Mammary epithelial cell (primary cell): ENCODE measurements at regions not wholly inside any gene's neighbourhood (a gene's known extent, or its start where the extent isn't known, plus 50 kb on each side); places are given as distances from the start of the nearest gene placed in this dataset.

Experiments
- EZH2 ChIP-seq: IDR thresholded peaks from 2 replicates; pipeline ENCODE4 v1.6.1; 2012; ENCODE audit warnings: low read length, inconsistent platforms, borderline replicate concordance
- TF ChIP-seq, protein P1 (sequence below), 2 donors: IDR thresholded peaks in 1 of 2; conservative IDR thresholded peaks in 1 of 2; 2 replicates each; pipeline ENCODE4 v1.5.1; 2011 to 2012; ENCODE audit warnings: inconsistent platforms in 2 of 2, low read length in 2 of 2, mild to moderate bottlenecking in 2 of 2, control low read depth in 1 of 2, low read depth in 1 of 2; ENCODE audit not compliant: insufficient read depth in 1 of 2; ENCODE audit errors: extremely low read depth in 1 of 2

DNA sequence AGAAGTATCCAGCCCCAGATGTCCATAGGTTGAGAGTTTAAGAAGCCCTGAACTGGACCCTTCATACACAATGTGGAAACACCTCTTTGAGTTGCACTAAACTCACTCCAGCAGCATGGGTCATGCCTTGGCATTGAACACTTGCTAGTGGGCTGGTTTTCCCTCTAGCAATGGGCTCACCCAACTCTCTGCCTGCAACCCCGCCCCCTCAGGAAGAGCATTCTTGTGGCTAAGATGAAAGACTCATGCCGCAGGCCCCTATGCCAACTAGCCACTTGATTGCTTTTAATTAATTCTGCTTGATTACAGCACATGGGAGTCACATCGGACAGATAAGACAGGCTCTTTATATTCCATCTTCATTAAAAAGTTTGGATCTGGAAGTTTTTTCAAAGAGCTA is 136.5 kb upstream of the GJB5 start:
- no peak for TF ChIP-seq EZH2
- TF ChIP-seq, protein P1, sequence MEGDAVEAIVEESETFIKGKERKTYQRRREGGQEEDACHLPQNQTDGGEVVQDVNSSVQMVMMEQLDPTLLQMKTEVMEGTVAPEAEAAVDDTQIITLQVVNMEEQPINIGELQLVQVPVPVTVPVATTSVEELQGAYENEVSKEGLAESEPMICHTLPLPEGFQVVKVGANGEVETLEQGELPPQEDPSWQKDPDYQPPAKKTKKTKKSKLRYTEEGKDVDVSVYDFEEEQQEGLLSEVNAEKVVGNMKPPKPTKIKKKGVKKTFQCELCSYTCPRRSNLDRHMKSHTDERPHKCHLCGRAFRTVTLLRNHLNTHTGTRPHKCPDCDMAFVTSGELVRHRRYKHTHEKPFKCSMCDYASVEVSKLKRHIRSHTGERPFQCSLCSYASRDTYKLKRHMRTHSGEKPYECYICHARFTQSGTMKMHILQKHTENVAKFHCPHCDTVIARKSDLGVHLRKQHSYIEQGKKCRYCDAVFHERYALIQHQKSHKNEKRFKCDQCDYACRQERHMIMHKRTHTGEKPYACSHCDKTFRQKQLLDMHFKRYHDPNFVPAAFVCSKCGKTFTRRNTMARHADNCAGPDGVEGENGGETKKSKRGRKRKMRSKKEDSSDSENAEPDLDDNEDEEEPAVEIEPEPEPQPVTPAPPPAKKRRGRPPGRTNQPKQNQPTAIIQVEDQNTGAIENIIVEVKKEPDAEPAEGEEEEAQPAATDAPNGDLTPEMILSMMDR (conservative IDR thresholded peaks at IDR 0.05 in 1 of 2, IDR thresholded peaks at IDR 0.05 in 1 of 2; ENCODE audit: extremely low read depth in 1 of 2, insufficient read depth in 1 of 2, low read depth in 1 of 2, low read length in 2 of 2), result no peak
